ENCODE measurements at regions not wholly inside any gene's neighbourhood (a gene's known extent, or its start where the extent isn't known, plus 50 kb on each side); places are given as distances from the start of the nearest gene placed in this dataset.
"Not testable (repeated sequence)": the region's sequence is repeated elsewhere in the genome, so short reads cannot be mapped to it uniquely, and the experiment has no call there.

DNA sequence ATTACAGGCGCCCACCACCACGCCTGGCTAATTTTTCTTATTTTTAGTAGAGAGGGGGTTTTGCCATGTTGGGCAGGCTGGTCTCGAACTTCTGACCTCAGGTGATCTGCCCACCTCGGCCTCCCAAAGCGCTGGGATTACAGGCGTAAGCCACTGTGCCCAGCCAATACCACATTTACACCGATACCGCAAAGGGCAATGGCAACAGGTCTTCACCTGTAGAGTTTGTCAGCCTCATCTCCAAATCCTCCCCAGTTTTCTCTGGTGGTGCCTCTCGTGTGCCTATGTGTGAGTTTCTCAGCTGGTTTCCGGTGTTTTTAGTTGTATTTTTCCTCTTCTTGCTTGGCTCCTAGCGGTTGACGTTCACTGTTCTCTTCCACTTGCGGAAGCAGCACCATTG lies 52.0 kb upstream of the LYZL1 start:
- DNase-seq = not testable (repeated sequence)

- DNase-seq = no peak
These were observed 51.1 kb upstream of the LYZL1 start for GRCh38 chr10:29237786-29238185.

DNA sequence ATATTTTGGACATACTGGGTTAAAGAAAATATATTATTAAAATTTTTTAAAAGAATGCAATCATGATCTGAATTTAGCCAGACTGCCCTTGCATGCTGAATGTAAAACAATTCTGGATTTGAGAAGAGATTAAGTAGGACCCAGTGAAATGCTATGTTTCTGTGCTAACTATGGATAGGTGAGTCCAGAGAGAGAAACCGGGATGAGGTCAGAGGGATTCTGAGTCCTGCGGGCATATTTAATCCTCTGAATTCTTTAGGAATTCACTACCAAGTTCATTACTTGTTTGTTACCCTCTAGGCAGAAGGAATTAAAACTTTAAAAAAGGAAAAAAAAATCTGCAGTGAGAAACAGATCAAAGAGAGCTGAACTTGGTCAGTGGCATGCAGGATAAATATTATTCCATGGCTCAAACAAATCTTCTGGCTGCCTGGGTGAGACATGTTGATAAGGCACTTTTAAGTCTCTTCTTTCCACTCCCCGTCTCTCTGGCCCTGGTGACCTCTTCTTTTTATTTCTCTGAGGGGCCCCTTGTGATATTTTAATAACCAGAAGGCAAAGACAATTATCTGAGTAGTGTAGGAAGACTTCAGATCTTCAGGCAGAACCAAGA lies 50.2 kb upstream of the LYZL1 start:
- no peak for DNase-seq
